ENCODE measurements at regions not wholly inside any gene's neighbourhood (a gene's known extent, or its start where the extent isn't known, plus 50 kb on each side); places are given as distances from the start of the nearest gene placed in this dataset.

GRCh38 chr5:56663523-56663922 is 151.8 kb upstream of the MAP3K1 start:
- DNase-seq = no peak

- no peak for DNase-seq
Measured at GRCh38 chr5:56662893-56663292, 152.5 kb upstream of the MAP3K1 start.

- DNase-seq = peak in 53 of 56 donors; percentile 25 to 91 (median 72)
Measured at GRCh38 chr5:56659971-56660370, 155.4 kb upstream of the MAP3K1 start.

- DNase-seq = no peak
Measured at GRCh38 chr5:56658972-56659371, 156.4 kb upstream of the MAP3K1 start.

- no peak for DNase-seq
Measured at GRCh38 chr5:56656846-56657726, 158.3 kb upstream of the MAP3K1 start.

GRCh38 chr5:56651893-56652292 is 163.5 kb upstream of the MAP3K1 start:
- DNase-seq = no peak

- no peak for DNase-seq
Measured at GRCh38 chr5:56650386-56650785, 165.0 kb upstream of the MAP3K1 start.

GRCh38 chr5:56649569-56649968 is 165.8 kb upstream of the MAP3K1 start:
- DNase-seq = no peak

GRCh38 chr5:56648460-56649034 is 166.8 kb upstream of the MAP3K1 start:
- DNase-seq = no peak

GRCh38 chr5:56647099-56647850 is 168.1 kb upstream of the MAP3K1 start:
- DNase-seq = no peak

- DNase-seq = no peak
Measured at GRCh38 chr5:56641635-56642260, 173.6 kb upstream of the MAP3K1 start.

GRCh38 chr5:56640763-56641406 is 174.5 kb upstream of the MAP3K1 start:
- DNase-seq = peak in 9 of 56 donors; percentile 0 to 34 (median 3)

GRCh38 chr5:56639476-56639875 is 175.9 kb upstream of the MAP3K1 start:
- no peak for DNase-seq

GRCh38 chr5:56638768-56639238 is 176.5 kb upstream of the MAP3K1 start:
- DNase-seq = no peak

- DNase-seq = no peak
Measured at GRCh38 chr5:56638061-56638621, 177.2 kb upstream of the MAP3K1 start.

- no peak for DNase-seq
Measured at GRCh38 chr5:56637321-56637920, 177.9 kb upstream of the MAP3K1 start.

GRCh38 chr5:56633950-56634349 is 181.4 kb upstream of the MAP3K1 start:
- DNase-seq = no peak

GRCh38 chr5:56632939-56633338 is 182.4 kb upstream of the MAP3K1 start:
- DNase-seq = no peak

GRCh38 chr5:56632199-56632598 is 183.2 kb upstream of the MAP3K1 start:
- DNase-seq = no peak

GRCh38 chr5:56631719-56632118 is 183.6 kb upstream of the MAP3K1 start:
- DNase-seq = no peak
